Ovary (tissue), 7 donors: ENCODE measurements at regions not wholly inside any gene's neighbourhood (a gene's known extent, or its start where the extent isn't known, plus 50 kb on each side); places are given as distances from the start of the nearest gene placed in this dataset.

Experiments
- DNase-seq, 5 donors: peaks; one replicate each; pipeline ENCODE4 v3.0.0-alpha.2; 2019 to 2020
- H3K27ac ChIP-seq, 2 donors: fragments of 200-600 bp; one replicate each; pipeline versions ENCODE4 v1.5.1 to v1.8.0; 2019 to 2022
- H3K27me3 ChIP-seq: fragments of 200-600 bp; one replicate; pipeline ENCODE4 v1.8.0; 2022
- H3K36me3 ChIP-seq: fragments of 200-600 bp; sonication (generic); one replicate; pipeline ENCODE4 v1.5.1; 2019
- H3K4me1 ChIP-seq: one replicate; pipeline ENCODE4 v1.8.1; 2013; ENCODE audit warnings: mild to moderate bottlenecking, moderate library complexity; ENCODE audit not compliant: insufficient read depth
- H3K4me3 ChIP-seq: fragments of 200-600 bp; sonication (generic); one replicate; pipeline ENCODE4 v1.5.1; 2017
- H3K9me3 ChIP-seq, 2 donors: fragments of 200-600 bp in 1 of 2; sonication (generic) in 1 of 2; one replicate each; pipeline versions ENCODE4 v1.5.1 to v1.8.1; 2013 to 2019; ENCODE audit warnings: mild to moderate bottlenecking in 1 of 2, moderate library complexity in 1 of 2
- EP300 ChIP-seq: sonication (generic); formaldehyde crosslinking; IDR thresholded peaks from one replicate; pipeline ENCODE4 v1.6.1; 2017; ENCODE audit warnings: antibody characterized with exemption
- POLR2A ChIP-seq: fragments of 450-650 bp; IDR thresholded peaks from one replicate; pipeline ENCODE4 v1.6.1; 2017; ENCODE audit warnings: antibody characterized with exemption, mild to moderate bottlenecking, moderate library complexity
- WGBS, 3 donors: extraction: QIAGEN DNeasy Blood & Tissue Kit in 1 of 3; methylation state at CpG; one replicate each; pipeline versions ENCODE4 v1.1.5 to v1.1.7; 2013 to 2017; 5-methylcytosine and 5-hydroxymethylcytosine counted together
- intact Hi-C, 4 donors: fragments of 100-400 bp; cut with DNase I; formaldehyde crosslinking; loops; one replicate each; pipeline versions ENCODE4 v1.11.0 to v1.15.1; 2022 to 2023
- TF ChIP-seq, protein P1 (sequence below), 3 donors: fragments of 450-650 bp in 2 of 3; fragments of 200-600 bp in 1 of 3; IDR thresholded peaks; one replicate each; pipeline versions ENCODE4 v1.5.1 to v1.8.0; 2016 to 2022; ENCODE audit warnings: antibody characterized with exemption in 3 of 3, mild to moderate bottlenecking in 1 of 3
- donor health status: DM: no; HTN: no; CAD: no; lungs with moderate emphysema.
- donor health status: DM: no; HTN: no; CAD: no.
- donor health status: Bipolar disorder and iron deficiency.
- donor health status: DM: no; HTN: no; CAD: no.
- donor health status: DM: yes; HTN: yes; CAD: no.

DNA sequence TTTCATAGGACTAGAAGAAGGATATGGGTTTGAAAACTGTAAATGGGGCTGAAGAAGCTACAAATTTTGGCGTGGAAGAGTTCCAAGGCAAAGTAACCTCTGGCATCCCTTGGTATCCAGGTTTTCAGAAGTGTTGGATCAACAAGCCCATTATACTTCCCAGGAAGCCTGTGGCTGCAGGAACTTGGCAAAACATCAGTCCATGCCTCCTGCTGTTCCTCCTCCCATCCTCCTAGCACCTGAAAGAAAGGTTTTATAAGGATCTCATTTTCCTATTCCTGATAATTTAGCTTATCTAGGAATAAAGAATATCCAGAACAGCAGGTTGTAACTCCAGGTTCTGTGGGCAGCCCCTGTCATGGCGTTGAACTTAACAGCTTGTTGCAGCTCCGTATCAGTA, 72.5 kb upstream of the LPAR1 start:
- intact Hi-C loops, result no loop called here

DNA sequence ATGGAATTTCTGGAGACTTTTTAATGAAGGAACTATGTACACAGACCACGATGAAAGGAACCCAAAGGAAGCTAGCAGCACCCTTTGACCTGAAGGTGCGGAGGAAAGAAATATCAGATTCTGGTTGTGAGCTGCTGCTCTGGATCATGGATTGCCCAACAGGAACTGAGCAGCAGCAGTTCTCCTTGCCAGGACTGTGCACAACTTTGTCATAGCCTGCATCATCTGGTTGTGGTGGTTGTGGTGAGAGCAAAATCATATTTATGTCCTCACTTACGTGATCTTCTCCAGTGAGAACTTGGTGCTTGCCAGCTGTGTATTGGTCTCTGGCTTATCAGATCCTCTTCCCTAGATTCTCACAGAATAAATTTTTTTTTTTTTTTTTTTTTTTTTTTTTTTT, 70.7 kb upstream of the LPAR1 start:
- intact Hi-C loops, result no loop called here
- Histone ChIP-seq H3K27ac (no peak overlapping the region), H3K36me3 (no peaks in the 10 kb centered on the region), H3K9me3 (no peaks in the 10 kb centered on the region), H3K27me3 (no peaks in the 10 kb centered on the region), H3K4me1 (no peaks in the 10 kb centered on the region), H3K4me3 (no peak overlapping the region)
- TF ChIP-seq, protein P1, sequence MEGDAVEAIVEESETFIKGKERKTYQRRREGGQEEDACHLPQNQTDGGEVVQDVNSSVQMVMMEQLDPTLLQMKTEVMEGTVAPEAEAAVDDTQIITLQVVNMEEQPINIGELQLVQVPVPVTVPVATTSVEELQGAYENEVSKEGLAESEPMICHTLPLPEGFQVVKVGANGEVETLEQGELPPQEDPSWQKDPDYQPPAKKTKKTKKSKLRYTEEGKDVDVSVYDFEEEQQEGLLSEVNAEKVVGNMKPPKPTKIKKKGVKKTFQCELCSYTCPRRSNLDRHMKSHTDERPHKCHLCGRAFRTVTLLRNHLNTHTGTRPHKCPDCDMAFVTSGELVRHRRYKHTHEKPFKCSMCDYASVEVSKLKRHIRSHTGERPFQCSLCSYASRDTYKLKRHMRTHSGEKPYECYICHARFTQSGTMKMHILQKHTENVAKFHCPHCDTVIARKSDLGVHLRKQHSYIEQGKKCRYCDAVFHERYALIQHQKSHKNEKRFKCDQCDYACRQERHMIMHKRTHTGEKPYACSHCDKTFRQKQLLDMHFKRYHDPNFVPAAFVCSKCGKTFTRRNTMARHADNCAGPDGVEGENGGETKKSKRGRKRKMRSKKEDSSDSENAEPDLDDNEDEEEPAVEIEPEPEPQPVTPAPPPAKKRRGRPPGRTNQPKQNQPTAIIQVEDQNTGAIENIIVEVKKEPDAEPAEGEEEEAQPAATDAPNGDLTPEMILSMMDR (IDR thresholded peaks at IDR 0.05), result no peak
- TF ChIP-seq EP300, result no peak
- TF ChIP-seq POLR2A, result no peak
- DNase-seq, result no peak
- 88 to 91% (median 91%) methylated on average over 3 of the region's 3 CpGs for WGBS, 3 donors

More for the DNA sequence above, 72.5 kb upstream of the LPAR1 start:
- no peak for DNase-seq
- no peaks in the 10 kb centered on the region for H3K9me3 ChIP-seq
- H3K27ac ChIP-seq, result no peak overlapping the region
- H3K4me1 ChIP-seq, result no peaks in the 10 kb centered on the region
- no peak overlapping the region for H3K4me3 ChIP-seq
- H3K27me3 ChIP-seq, result no peaks in the 10 kb centered on the region
- no peaks in the 10 kb centered on the region for H3K36me3 ChIP-seq
- TF ChIP-seq, protein P1 (IDR thresholded peaks at IDR 0.05), result no peak
- no peak for TF ChIP-seq EP300
- TF ChIP-seq POLR2A, result no peak
- WGBS, 3 donors, result 92 to 93% (median 92%) methylated on average over 3 of the region's 3 CpGs

DNA sequence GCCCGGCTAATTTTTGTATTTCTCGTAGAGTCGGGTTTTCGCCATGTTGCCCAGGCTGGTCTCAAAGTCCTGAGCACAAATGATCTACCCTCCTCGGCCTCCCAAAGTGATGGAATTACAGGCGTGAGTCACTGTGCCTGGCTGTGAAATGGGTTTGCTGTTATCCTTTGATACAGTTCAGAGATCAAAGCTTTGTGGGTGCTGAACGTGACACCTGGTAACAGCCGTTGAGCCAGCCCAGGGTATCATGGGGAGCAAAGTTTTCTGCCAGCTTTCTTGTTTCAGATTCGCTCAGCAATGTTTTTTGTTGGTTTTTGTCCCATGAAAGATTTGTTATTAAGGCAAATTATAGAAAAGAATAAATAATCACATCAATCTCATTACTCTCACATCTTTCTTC, 68.9 kb upstream of the LPAR1 start:
- H3K9me3 ChIP-seq, result no peaks in the 10 kb centered on the region
- H3K4me1 ChIP-seq, result no peaks in the 10 kb centered on the region
- no peaks in the 10 kb centered on the region for H3K36me3 ChIP-seq
- H3K27me3 ChIP-seq, result no peaks in the 10 kb centered on the region
- WGBS, 3 donors, result 90 to 92% (median 91%) methylated on average over 9 of the region's 9 CpGs
- no peak overlapping the region for H3K27ac ChIP-seq
- intact Hi-C loops, result no loop called here
- H3K4me3 ChIP-seq, result no peak overlapping the region
- DNase-seq, result no peak
- TF ChIP-seq EP300 (no peak), POLR2A (no peak)
- TF ChIP-seq, protein P1 (IDR thresholded peaks at IDR 0.05), result no peak

DNA sequence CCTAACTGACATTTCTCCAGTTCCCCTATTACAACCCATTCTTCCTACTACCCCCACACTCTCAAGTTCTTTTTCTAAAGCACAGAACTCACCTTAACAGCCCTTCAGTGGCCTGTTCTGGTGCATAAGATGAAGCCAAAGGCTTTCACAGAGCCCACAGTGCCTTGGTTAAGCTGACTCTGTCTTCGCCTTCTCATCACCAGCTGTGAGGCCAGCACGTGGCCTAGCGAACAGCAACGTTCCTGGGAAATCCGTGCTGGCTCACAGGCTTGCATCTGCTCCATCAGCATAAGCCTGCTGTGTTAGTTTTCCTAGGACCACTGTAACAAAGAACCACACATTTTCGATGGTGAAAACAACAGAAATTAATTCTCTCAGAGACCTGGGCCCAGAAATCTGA, 67.9 kb upstream of the LPAR1 start:
- Histone ChIP-seq H3K36me3 (no peaks in the 10 kb centered on the region), H3K4me3 (no peak overlapping the region), H3K4me1 (no peaks in the 10 kb centered on the region), H3K27me3 (no peaks in the 10 kb centered on the region), H3K9me3 (no peaks in the 10 kb centered on the region), H3K27ac (no peak overlapping the region)
- TF ChIP-seq, protein P1 (IDR thresholded peaks at IDR 0.05), result no peak
- TF ChIP-seq POLR2A (no peak), EP300 (no peak)
- no peak for DNase-seq
- 78 to 79% (median 79%) methylated on average over 6 of the region's 6 CpGs for WGBS, 3 donors
- intact Hi-C loops, result no loop called here
